GM12873 (cell line): ENCODE measurements at regions not wholly inside any gene's neighbourhood (a gene's known extent, or its start where the extent isn't known, plus 50 kb on each side); places are given as distances from the start of the nearest gene placed in this dataset.

Experiments used
- CTCF ChIP-seq: IDR thresholded peaks from 2 replicates; pipeline ENCODE4 v1.5.1; 2012; ENCODE audit warnings: low read depth, mild to moderate bottlenecking, moderate library complexity, low read length, control low read depth; ENCODE audit not compliant: insufficient read depth; ENCODE audit errors: missing control alignments

GRCh38 chr5:113794981-113795380 is 281.5 kb downstream of the YTHDC2 start:
- no peak for TF ChIP-seq CTCF

GRCh38 chr5:113800686-113801085 is 287.2 kb downstream of the YTHDC2 start:
- no peak for TF ChIP-seq CTCF

GRCh38 chr5:113804264-113804663 is 290.8 kb downstream of the YTHDC2 start:
- no peak for TF ChIP-seq CTCF

- no peak for TF ChIP-seq CTCF
Measured at GRCh38 chr5:113804943-113805342, 291.4 kb downstream of the YTHDC2 start.

- TF ChIP-seq CTCF, result no peak
Measured at GRCh38 chr5:113806250-113806649, 292.8 kb downstream of the YTHDC2 start.

- no peak for TF ChIP-seq CTCF
Measured at GRCh38 chr5:113806904-113807303, 293.4 kb downstream of the YTHDC2 start.

GRCh38 chr5:113807427-113807991 is 294.0 kb downstream of the YTHDC2 start:
- no peak for TF ChIP-seq CTCF
